ENCODE measurements at regions not wholly inside any gene's neighbourhood (a gene's known extent, or its start where the extent isn't known, plus 50 kb on each side); places are given as distances from the start of the nearest gene placed in this dataset.

GRCh38 chr13:33448889-33449288 is 163.3 kb upstream of the STARD13 start (continued):
- TF ChIP-seq ZNF219 (CRISPR knock-in tag; IDR thresholded peaks at IDR 0.05; ENCODE audit: borderline replicate concordance): no peak
- TF ChIP-seq CDX4 (CRISPR knock-in tag; IDR thresholded peaks at IDR 0.05; ENCODE audit: borderline replicate concordance): no peak
- TF ChIP-seq ZNF121 (CRISPR knock-in tag; IDR thresholded peaks at IDR 0.05): no peak

- Mint-ChIP-seq H3K27me3 (ENCODE audit: low read depth) (no peaks in the 10 kb centered on the region), H3K4me1 (no peaks in the 10 kb centered on the region), H3K9me3 (peaks cover 9% of the 10 kb centered on the region), H3K36me3 (no peaks in the 10 kb centered on the region), H3K4me3 (no peak overlapping the region), H3K27ac (no peak overlapping the region)
- ChIA-PET CTCF (no interaction called here), POLR2A (no interaction called here)
- TF ChIP-seq OVOL2 (CRISPR knock-in tag; IDR thresholded peaks at IDR 0.05; ENCODE audit: borderline replicate concordance) (no peak), ZNF263 (CRISPR knock-in tag; IDR thresholded peaks at IDR 0.05; ENCODE audit: low read depth) (no peak), MLX (CRISPR knock-in tag; IDR thresholded peaks at IDR 0.05) (no peak), ZNF396 (CRISPR knock-in tag; IDR thresholded peaks at IDR 0.05; ENCODE audit: borderline replicate concordance) (no peak), USF2 (CRISPR knock-in tag; IDR thresholded peaks at IDR 0.05) (no peak), ZNF219 (CRISPR knock-in tag; IDR thresholded peaks at IDR 0.05; ENCODE audit: borderline replicate concordance) (no peak), ZNF317 (CRISPR knock-in tag; IDR thresholded peaks at IDR 0.05; ENCODE audit: borderline replicate concordance, low read depth) (no peak), SMAD3 (CRISPR knock-in tag; IDR thresholded peaks at IDR 0.05; ENCODE audit: borderline replicate concordance) (no peak)
- DNase-seq (ENCODE audit: low spot score) (no peak), ATAC-seq (no peak)
Observed at GRCh38 chr13:33450956-33451709, 165.6 kb upstream of the STARD13 start.

- ATAC-seq: no peak
- ChIA-PET CTCF (no interaction called here), POLR2A (no interaction called here)
- H3K36me3 Mint-ChIP-seq: no peaks in the 10 kb centered on the region
- H3K27ac Mint-ChIP-seq: no peak overlapping the region
- no peaks in the 10 kb centered on the region for H3K4me1 Mint-ChIP-seq
- DNase-seq (ENCODE audit: low spot score): no peak
- no peak overlapping the region for H3K4me3 Mint-ChIP-seq
- peaks cover 9% of the 10 kb centered on the region for H3K9me3 Mint-ChIP-seq
- H3K27me3 Mint-ChIP-seq (ENCODE audit: low read depth): no peaks in the 10 kb centered on the region
- TF ChIP-seq SP1 (CRISPR knock-in tag; conservative IDR thresholded peaks at IDR 0.05): no peak
- no peak for TF ChIP-seq ZBTB21 (CRISPR knock-in tag; IDR thresholded peaks at IDR 0.05; ENCODE audit: borderline replicate concordance)
- no peak for TF ChIP-seq SMAD3 (CRISPR knock-in tag; IDR thresholded peaks at IDR 0.05; ENCODE audit: borderline replicate concordance)
- no peak for TF ChIP-seq CBFB (CRISPR knock-in tag; IDR thresholded peaks at IDR 0.05; ENCODE audit: low read depth)
- TF ChIP-seq GABPB1 (CRISPR knock-in tag; IDR thresholded peaks at IDR 0.05): no peak
- TF ChIP-seq ATF3 (CRISPR knock-in tag; conservative IDR thresholded peaks at IDR 0.05): no peak
- TF ChIP-seq MLX (CRISPR knock-in tag; IDR thresholded peaks at IDR 0.05): no peak
- TF ChIP-seq ZNF317 (CRISPR knock-in tag; IDR thresholded peaks at IDR 0.05; ENCODE audit: borderline replicate concordance, low read depth): no peak
- no peak for TF ChIP-seq ZBTB43 (CRISPR knock-in tag; IDR thresholded peaks at IDR 0.05)
- no peak for TF ChIP-seq ZNF425 (CRISPR knock-in tag; conservative IDR thresholded peaks at IDR 0.05)
- TF ChIP-seq ERG (CRISPR knock-in tag; IDR thresholded peaks at IDR 0.05): no peak
- TF ChIP-seq AR (CRISPR knock-in tag; IDR thresholded peaks at IDR 0.05): no peak
Observed at GRCh38 chr13:33452873-33453517, 167.4 kb upstream of the STARD13 start.
